Upper lobe of right lung (tissue), 1 donor: ENCODE measurements at regions not wholly inside any gene's neighbourhood (a gene's known extent, or its start where the extent isn't known, plus 50 kb on each side); places are given as distances from the start of the nearest gene placed in this dataset.

Source experiments
- ATAC-seq: fragments of 200-7000 bp; cut with Tn5 transposase; one replicate; pipeline ENCODE4 v1.9.1; 2020; ENCODE audit warnings: mild to moderate bottlenecking, moderate library complexity
- DNase-seq: peaks from one replicate; pipeline ENCODE4 v3.0.0-alpha.2; 2020
- H3K27ac ChIP-seq: fragments of 200-600 bp; one replicate; pipeline ENCODE4 v1.8.0; 2022
- H3K27me3 ChIP-seq: fragments of 200-600 bp; one replicate; pipeline ENCODE4 v1.8.0; 2022; ENCODE audit warnings: mild to moderate bottlenecking
- H3K36me3 ChIP-seq: fragments of 200-600 bp; one replicate; pipeline ENCODE4 v1.8.0; 2022
- H3K4me1 ChIP-seq: fragments of 200-600 bp; one replicate; pipeline ENCODE4 v1.8.0; 2022
- H3K4me3 ChIP-seq: fragments of 200-600 bp; one replicate; pipeline ENCODE4 v1.8.0; 2022; ENCODE audit warnings: mild to moderate bottlenecking
- H3K9me3 ChIP-seq: fragments of 200-600 bp; one replicate; pipeline ENCODE4 v1.8.0; 2022
- CTCF ChIP-seq: fragments of 200-600 bp; IDR thresholded peaks from one replicate; pipeline ENCODE4 v1.8.0; 2022; ENCODE audit warnings: antibody characterized with exemption
- intact Hi-C: fragments of 100-400 bp; cut with DNase I; formaldehyde crosslinking; loops from one replicate; pipeline ENCODE4 v1.11.0; 2022
- donor health status: DM: no; HTN: yes; CAD: no; lungs with severe emphysema.

GRCh38 chr1:208639382-208639781, 395.2 kb upstream of the PLXNA2 start:
- H3K4me1 ChIP-seq = no peaks in the 10 kb centered on the region
- no peak overlapping the region for H3K27ac ChIP-seq
- no peaks in the 10 kb centered on the region for H3K9me3 ChIP-seq
- no peak overlapping the region for H3K4me3 ChIP-seq
- H3K27me3 ChIP-seq = no peaks in the 10 kb centered on the region
- intact Hi-C loops = no loop called here
- H3K36me3 ChIP-seq = no peaks in the 10 kb centered on the region
- no peak for ATAC-seq
- DNase-seq = no peak
- TF ChIP-seq CTCF = no peak

DNA sequence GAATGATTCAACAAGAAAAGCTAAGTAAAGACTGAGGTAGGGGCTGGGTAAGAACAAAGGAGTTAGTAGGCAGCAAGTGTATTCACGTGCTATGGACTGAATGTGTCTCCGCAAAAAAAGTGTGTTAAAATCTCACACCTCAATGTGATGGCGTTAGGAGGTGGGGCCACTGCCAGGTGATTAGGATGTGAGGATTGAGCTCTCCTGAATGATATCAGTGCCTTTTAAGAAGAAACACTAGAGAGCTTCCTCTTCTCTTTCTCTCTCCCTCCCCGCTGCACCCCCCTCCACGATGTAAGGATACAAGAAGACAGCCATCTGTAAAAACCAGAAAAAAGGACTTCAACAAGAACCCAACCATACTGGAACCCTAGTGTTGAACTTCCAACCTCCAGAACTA, 396.1 kb upstream of the PLXNA2 start:
- no peak for TF ChIP-seq CTCF
- Histone ChIP-seq H3K4me3 (no peak overlapping the region), H3K4me1 (no peaks in the 10 kb centered on the region), H3K27ac (no peak overlapping the region), H3K9me3 (no peaks in the 10 kb centered on the region), H3K36me3 (no peaks in the 10 kb centered on the region), H3K27me3 (no peaks in the 10 kb centered on the region)
- ATAC-seq (no peak), DNase-seq (no peak)
- intact Hi-C loops = no loop called here

GRCh38 chr1:208641579-208642280, 397.5 kb upstream of the PLXNA2 start:
- no peaks in the 10 kb centered on the region for H3K4me1 ChIP-seq

GRCh38 chr1:208643005-208643597, 398.9 kb upstream of the PLXNA2 start:
- Histone ChIP-seq H3K27ac (no peak overlapping the region), H3K36me3 (no peaks in the 10 kb centered on the region), H3K4me3 (no peak overlapping the region), H3K9me3 (no peaks in the 10 kb centered on the region), H3K4me1 (no peaks in the 10 kb centered on the region), H3K27me3 (no peaks in the 10 kb centered on the region)
- no peak for ATAC-seq
- DNase-seq = no peak
- intact Hi-C loops = no loop called here
- TF ChIP-seq CTCF = no peak

More at GRCh38 chr1:208641579-208642280, 397.5 kb upstream of the PLXNA2 start:
- DNase-seq (no peak), ATAC-seq (no peak)
- no peak overlapping the region for H3K27ac ChIP-seq
- no peaks in the 10 kb centered on the region for H3K36me3 ChIP-seq
- no peaks in the 10 kb centered on the region for H3K27me3 ChIP-seq
- no peak overlapping the region for H3K4me3 ChIP-seq
- no peak for TF ChIP-seq CTCF
- intact Hi-C loops = no loop called here
- H3K9me3 ChIP-seq = no peaks in the 10 kb centered on the region

DNA sequence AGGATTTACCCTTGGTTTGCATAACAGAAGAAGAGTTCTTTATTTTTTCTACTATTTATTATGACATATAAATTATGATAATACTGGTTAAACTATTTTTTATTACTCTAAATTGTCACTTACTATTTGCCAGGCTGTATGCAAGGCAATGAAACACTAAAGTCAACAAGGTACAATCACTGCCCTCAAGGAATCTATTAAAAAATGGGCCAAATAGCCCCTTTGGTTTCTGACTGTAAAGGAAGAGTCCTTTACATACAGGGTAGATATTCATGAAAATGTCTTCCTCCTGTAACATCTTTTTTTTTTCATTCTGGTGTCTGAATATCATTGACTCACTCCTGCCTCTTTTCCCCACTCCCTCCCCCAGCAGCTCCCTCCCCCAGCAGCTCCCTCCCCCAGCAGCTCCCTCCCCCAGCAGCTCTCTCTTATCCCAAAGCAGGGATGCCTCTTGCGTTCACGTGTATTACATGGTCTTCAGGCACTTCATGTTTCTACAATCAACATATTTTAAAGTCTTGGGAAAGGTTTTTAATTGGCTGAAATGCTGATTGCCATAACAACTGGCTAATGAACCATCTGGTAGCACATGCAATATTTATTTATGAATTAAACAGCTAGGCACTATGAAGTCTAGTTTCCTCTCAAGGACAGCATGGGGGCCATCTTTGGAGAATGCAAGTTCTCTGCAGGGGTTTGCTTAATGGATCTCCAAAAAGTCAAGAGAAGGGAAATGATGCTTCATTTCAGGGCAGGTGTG, 400.4 kb upstream of the PLXNA2 start:
- Histone ChIP-seq H3K4me1 (no peaks in the 10 kb centered on the region), H3K36me3 (no peaks in the 10 kb centered on the region), H3K9me3 (no peaks in the 10 kb centered on the region), H3K27me3 (peaks cover 6% of the 10 kb centered on the region), H3K4me3 (no peak overlapping the region), H3K27ac (no peak overlapping the region)
- DNase-seq (no peak), ATAC-seq (no peak)
- intact Hi-C loops = no loop called here
- TF ChIP-seq CTCF = no peak
